GM12878 (cell line): ENCODE measurements at regions not wholly inside any gene's neighbourhood (a gene's known extent, or its start where the extent isn't known, plus 50 kb on each side); places are given as distances from the start of the nearest gene placed in this dataset.

Experiments
- ATAC-seq: fragments of 200-7000 bp; cut with Tn5 transposase; 3 replicates; pipeline ENCODE4 v1.9.1; 2020; ENCODE audit warnings: mild to moderate bottlenecking, moderate library complexity
- BruUV-seq: library from RNA; stranded (reverse); fragments of 400-500 nt; replicated peaks from 2 replicates; lab custom pipeline; 2021; lab: Mats Ljungman, UMichigan
- CTCF ChIA-PET: fragments of 300-600 bp; sonication (Branson Sonifier 250); formaldehyde crosslinking; extraction: SDS; loops from one replicate; lab custom pipeline; 2021; ENCODE audit warnings: inconsistent platforms; lab: Yijun Ruan, JAX
- POLR2A ChIA-PET: fragments of 350-600 bp; formaldehyde crosslinking; extraction: SDS; loops from one replicate; lab custom pipeline; 2021; ENCODE audit warnings: inconsistent platforms; lab: Charles Lee
- RAD21 ChIA-PET: fragments of 300-600 bp; sonication (Branson Sonifier 250); formaldehyde crosslinking; loops from one replicate; lab custom pipeline; 2023; ENCODE audit warnings: antibody characterized with exemption; ENCODE audit not compliant: unreplicated experiment; lab: Charles Lee
- SMC1A ChIA-PET: fragments of 300-600 bp; sonication (Branson Sonifier 250); formaldehyde crosslinking; loops from one replicate; lab custom pipeline; 2023; ENCODE audit not compliant: unreplicated experiment, uncharacterized antibody; lab: Charles Lee
- DNase-seq: peaks from one replicate; pipeline ENCODE4 v3.0.0-alpha.2; 2011; ENCODE audit warnings: low read depth, low spot score
- FAIRE-seq: peaks from 3 replicates; lab custom pipeline; 2011; peaks lifted over from hg19 to GRCh38; lab: Jason Lieb, UNC
- H2AFZ ChIP-seq: 2 replicates; pipeline ENCODE4 v1.6.0; 2011; ENCODE audit warnings: low read depth, low read length, control low read depth; ENCODE audit not compliant: control insufficient read depth
- H3K27ac ChIP-seq: 2 replicates; pipeline ENCODE4 v1.5.1; 2011; ENCODE audit warnings: control low read depth; ENCODE audit not compliant: control insufficient read depth, insufficient read depth
- H3K27me3 ChIP-seq, 2 experiments: replicated peaks in 1 of 2; 2 replicates each; pipeline versions ENCODE4 v1.6.0 to v1.6.1; 2011; ENCODE audit warnings: low read length in 1 of 2; ENCODE audit not compliant: control insufficient read depth in 2 of 2, insufficient read depth in 2 of 2
- H3K36me3 ChIP-seq, 2 experiments: 2 replicates each; pipeline ENCODE4 v1.5.1; 2011; ENCODE audit warnings: low read length in 1 of 2; ENCODE audit not compliant: control insufficient read depth in 2 of 2, insufficient read depth in 2 of 2
- H3K4me1 ChIP-seq: 2 replicates; pipeline ENCODE4 v1.6.1; 2011; ENCODE audit warnings: mild to moderate bottlenecking, low read length, moderate library complexity, mixed read lengths; ENCODE audit not compliant: control insufficient read depth, insufficient read depth
- H3K4me2 ChIP-seq: 2 replicates; pipeline ENCODE4 v1.6.0; 2011; ENCODE audit warnings: control low read depth; ENCODE audit not compliant: control insufficient read depth, insufficient read depth
- H3K4me3 ChIP-seq: fragments of 200-600 bp; sonication (generic); 2 replicates; pipeline ENCODE4 v1.5.1; 2016
- H3K79me2 ChIP-seq: 2 replicates; pipeline ENCODE4 v1.6.0; 2011; ENCODE audit warnings: low read length; ENCODE audit not compliant: control insufficient read depth, insufficient read depth
- H3K9ac ChIP-seq: 2 replicates; pipeline ENCODE4 v1.8.0; 2011; ENCODE audit warnings: low read length, control low read depth, mixed read lengths; ENCODE audit not compliant: control insufficient read depth, insufficient read depth
- H3K9me3 ChIP-seq: replicated peaks from 3 replicates; pipeline ENCODE4 v1.5.1; 2011; ENCODE audit warnings: mild to moderate bottlenecking, low read length; ENCODE audit not compliant: control insufficient read depth, insufficient read depth
- H4K20me1 ChIP-seq: 2 replicates; pipeline ENCODE4 v1.6.0; 2011; ENCODE audit not compliant: control insufficient read depth, insufficient read depth
- BCL3 ChIP-seq: IDR thresholded peaks from 2 replicates; pipeline ENCODE4 v1.6.1; 2011; ENCODE audit warnings: borderline replicate concordance, low read depth, mild to moderate bottlenecking, moderate library complexity, low read length; ENCODE audit not compliant: insufficient read depth, poor library complexity, severe bottlenecking
- E2F8 ChIP-seq: fragments of 450-650 bp; IDR thresholded peaks from 2 replicates; pipeline ENCODE4 v1.6.1; 2018; ENCODE audit warnings: mild to moderate bottlenecking, low read depth, moderate library complexity; ENCODE audit not compliant: partially characterized antibody
- EED ChIP-seq: sonication (generic); IDR thresholded peaks from 2 replicates; pipeline ENCODE4 v1.6.1; 2016; ENCODE audit warnings: antibody characterized with exemption, low read depth
- EGR1 ChIP-seq, 2 experiments: IDR thresholded peaks; 1 replicate in 1 of 2; 2 replicates in 1 of 2; pipeline ENCODE4 v1.6.1; 2011 to 2012; ENCODE audit warnings: low read depth in 2 of 2, low read length in 2 of 2, borderline replicate concordance in 1 of 2, mild to moderate bottlenecking in 1 of 2, moderate library complexity in 1 of 2
- HDAC6 ChIP-seq: fragments of 200-600 bp; sonication (generic); IDR thresholded peaks from one replicate; pipeline ENCODE4 v1.8.0; 2017; ENCODE audit warnings: antibody characterized with exemption; ENCODE audit not compliant: unreplicated experiment
- IRF5 ChIP-seq: fragments of 450-650 bp; IDR thresholded peaks from 2 replicates; pipeline ENCODE4 v1.6.1; 2017; ENCODE audit warnings: borderline replicate concordance
- POLR2AphosphoS5 ChIP-seq: IDR thresholded peaks from 2 replicates; pipeline ENCODE4 v1.6.1; 2011; ENCODE audit warnings: mild to moderate bottlenecking, low read length, inconsistent platforms
- REST ChIP-seq: IDR thresholded peaks from 2 replicates; pipeline ENCODE4 v1.6.1; 2012; ENCODE audit warnings: mild to moderate bottlenecking, low read depth, low read length
- SP1 ChIP-seq: IDR thresholded peaks from one replicate; pipeline ENCODE4 v1.6.1; 2011; ENCODE audit warnings: low read depth, low read length
- TCF3 ChIP-seq: IDR thresholded peaks from 2 replicates; pipeline ENCODE4 v1.6.1; 2012; ENCODE audit warnings: low read depth, mild to moderate bottlenecking, low read length, borderline replicate concordance; ENCODE audit not compliant: insufficient read depth
- WRNIP1 ChIP-seq: IDR thresholded peaks from 2 replicates; pipeline ENCODE4 v1.6.1; 2011; ENCODE audit warnings: low read depth, low read length, improper control_type of control experiment, borderline replicate concordance
- ZNF217 ChIP-seq: fragments of 450-650 bp; IDR thresholded peaks from 2 replicates; pipeline ENCODE4 v1.6.1; 2017; ENCODE audit warnings: antibody characterized with exemption, mild to moderate bottlenecking
- WGBS: methylation state at CpG from one replicate; pipeline ENCODE4 v1.1.6; 2016; ENCODE audit warnings: low lambda C conversion rate; ENCODE audit not compliant: insufficient replicate concordance, insufficient coverage; ENCODE audit errors: missing lambda C conversion rate; 5-methylcytosine and 5-hydroxymethylcytosine counted together
- in situ Hi-C: fragments of 300-500 bp; cut with MboI; formaldehyde crosslinking; loops from 9 replicates; pipeline ENCODE4 v1.14.3; 2018; ENCODE audit warnings: mixed read lengths
- intact Hi-C: fragments of 100-400 bp; cut with micrococcal nuclease; formaldehyde crosslinking; loops from one replicate; pipeline ENCODE4 v1.14.2; 2022; ENCODE audit not compliant: unreplicated experiment

GRCh38 chr1:60225486-60225885 is 151.9 kb upstream of the C1orf87 start (continued):
- TF ChIP-seq REST = no peak

- ChIA-PET CTCF (no interaction called here), RAD21 (no interaction called here), POLR2A (no interaction called here), SMC1A (no interaction called here)
- no peak for FAIRE-seq
- Histone ChIP-seq H3K4me1 (no peaks in the 10 kb centered on the region), H2AFZ (no peak overlapping the region), H3K9ac (no peak overlapping the region), H3K4me3 (no peak overlapping the region), H3K27me3 (no peaks in the 10 kb centered on the region), H3K9me3 (no peaks in the 10 kb centered on the region), H3K4me2 (no peak overlapping the region), H3K36me3 (no peaks in the 10 kb centered on the region), H3K79me2 (no peaks in the 10 kb centered on the region), H3K27ac (no peak overlapping the region), H4K20me1 (no peaks in the 10 kb centered on the region)
- BruUV-seq = no TSS peak
- DNase-seq = no peak
- no peak for ATAC-seq
- 59% methylated on average over 3 of the region's 3 CpGs for WGBS
- in situ Hi-C loops = no loop called here
- TF ChIP-seq ZNF217 (no peak), BCL3 (no peak), WRNIP1 (no peak), IRF5 (no peak), EED (no peak), E2F8 (no peak), TCF3 (no peak), POLR2AphosphoS5 (no peak), EGR1 (IDR thresholded peaks at IDR 0.05; ENCODE audit: borderline replicate concordance in 1 of 2, low read depth in 2 of 2, low read length in 2 of 2) (no peak), SP1 (no peak), HDAC6 (no peak)
- intact Hi-C loops = no loop called here
These were observed 151.0 kb upstream of the C1orf87 start for GRCh38 chr1:60224523-60224922.
